Left ventricle myocardium inferior (tissue), 1 donor: ENCODE measurements at regions not wholly inside any gene's neighbourhood (a gene's known extent, or its start where the extent isn't known, plus 50 kb on each side); places are given as distances from the start of the nearest gene placed in this dataset.
"Not testable (repeated sequence)": the region's sequence is repeated elsewhere in the genome, so short reads cannot be mapped to it uniquely, and the experiment has no call there.

Experiments
- DNase-seq: peaks from one replicate; pipeline ENCODE4 v3.0.0-alpha.2; 2020
- H3K27ac ChIP-seq: fragments of 200-600 bp; replicated peaks from 2 replicates; pipeline ENCODE4 v1.8.0; 2021
- H3K27me3 ChIP-seq: fragments of 200-600 bp; 2 replicates; pipeline ENCODE4 v1.8.0; 2021; ENCODE audit warnings: low read depth
- H3K36me3 ChIP-seq: fragments of 200-600 bp; 2 replicates; pipeline ENCODE4 v1.8.0; 2021
- H3K4me1 ChIP-seq: fragments of 200-600 bp; 2 replicates; pipeline ENCODE4 v1.8.0; 2021
- H3K4me3 ChIP-seq: fragments of 200-600 bp; 2 replicates; pipeline ENCODE4 v1.8.0; 2021; ENCODE audit warnings: mild to moderate bottlenecking, moderate library complexity
- H3K9me3 ChIP-seq: fragments of 200-600 bp; replicated peaks from 2 replicates; pipeline ENCODE4 v1.8.0; 2021
- intact Hi-C: fragments of 100-400 bp; cut with micrococcal nuclease; formaldehyde crosslinking; loops from one replicate; pipeline ENCODE4 v1.11.0; 2022
- TF ChIP-seq, protein P1 (sequence below): fragments of 200-600 bp; IDR thresholded peaks from 2 replicates; pipeline ENCODE4 v1.8.0; 2021; ENCODE audit warnings: antibody characterized with exemption, mild to moderate bottlenecking, borderline replicate concordance
- donor health status: DM: no; HTN: yes; CAD: no; lungs with severe emphysema.

DNA sequence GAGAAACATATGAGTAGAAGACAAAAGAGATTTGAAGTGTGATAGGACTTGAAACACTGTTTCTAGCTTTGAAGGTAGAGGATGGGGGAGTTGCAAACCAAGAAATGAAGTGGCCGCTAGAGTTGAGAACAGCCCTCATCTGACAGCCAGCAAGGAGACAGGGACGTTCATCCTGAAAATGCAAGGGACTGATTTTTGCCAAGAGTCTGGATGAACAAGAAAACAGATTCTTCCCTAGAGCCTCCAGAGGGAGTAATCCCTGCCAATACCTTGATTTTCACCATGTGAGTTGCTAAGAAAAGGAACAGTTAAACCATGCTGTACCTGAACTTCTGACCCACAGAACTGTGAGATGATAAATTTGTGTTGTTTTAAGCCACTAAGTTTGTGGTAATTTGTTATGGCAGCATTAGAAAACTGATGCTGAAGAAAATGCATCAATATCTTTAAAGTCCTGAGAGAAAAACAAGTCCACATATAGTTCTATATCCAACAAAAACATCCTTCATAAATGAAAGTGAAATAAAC is 154.0 kb upstream of the ADAMTSL1 start:
- no peak for DNase-seq
- intact Hi-C loops: no loop called here
- TF ChIP-seq, protein P1, sequence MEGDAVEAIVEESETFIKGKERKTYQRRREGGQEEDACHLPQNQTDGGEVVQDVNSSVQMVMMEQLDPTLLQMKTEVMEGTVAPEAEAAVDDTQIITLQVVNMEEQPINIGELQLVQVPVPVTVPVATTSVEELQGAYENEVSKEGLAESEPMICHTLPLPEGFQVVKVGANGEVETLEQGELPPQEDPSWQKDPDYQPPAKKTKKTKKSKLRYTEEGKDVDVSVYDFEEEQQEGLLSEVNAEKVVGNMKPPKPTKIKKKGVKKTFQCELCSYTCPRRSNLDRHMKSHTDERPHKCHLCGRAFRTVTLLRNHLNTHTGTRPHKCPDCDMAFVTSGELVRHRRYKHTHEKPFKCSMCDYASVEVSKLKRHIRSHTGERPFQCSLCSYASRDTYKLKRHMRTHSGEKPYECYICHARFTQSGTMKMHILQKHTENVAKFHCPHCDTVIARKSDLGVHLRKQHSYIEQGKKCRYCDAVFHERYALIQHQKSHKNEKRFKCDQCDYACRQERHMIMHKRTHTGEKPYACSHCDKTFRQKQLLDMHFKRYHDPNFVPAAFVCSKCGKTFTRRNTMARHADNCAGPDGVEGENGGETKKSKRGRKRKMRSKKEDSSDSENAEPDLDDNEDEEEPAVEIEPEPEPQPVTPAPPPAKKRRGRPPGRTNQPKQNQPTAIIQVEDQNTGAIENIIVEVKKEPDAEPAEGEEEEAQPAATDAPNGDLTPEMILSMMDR: no peak
- Histone ChIP-seq H3K9me3 (peaks cover 2% of the 10 kb centered on the region), H3K4me3 (no peak overlapping the region), H3K36me3 (no peaks in the 10 kb centered on the region), H3K27me3 (no peaks in the 10 kb centered on the region), H3K27ac (no peak overlapping the region), H3K4me1 (no peaks in the 10 kb centered on the region)

DNA sequence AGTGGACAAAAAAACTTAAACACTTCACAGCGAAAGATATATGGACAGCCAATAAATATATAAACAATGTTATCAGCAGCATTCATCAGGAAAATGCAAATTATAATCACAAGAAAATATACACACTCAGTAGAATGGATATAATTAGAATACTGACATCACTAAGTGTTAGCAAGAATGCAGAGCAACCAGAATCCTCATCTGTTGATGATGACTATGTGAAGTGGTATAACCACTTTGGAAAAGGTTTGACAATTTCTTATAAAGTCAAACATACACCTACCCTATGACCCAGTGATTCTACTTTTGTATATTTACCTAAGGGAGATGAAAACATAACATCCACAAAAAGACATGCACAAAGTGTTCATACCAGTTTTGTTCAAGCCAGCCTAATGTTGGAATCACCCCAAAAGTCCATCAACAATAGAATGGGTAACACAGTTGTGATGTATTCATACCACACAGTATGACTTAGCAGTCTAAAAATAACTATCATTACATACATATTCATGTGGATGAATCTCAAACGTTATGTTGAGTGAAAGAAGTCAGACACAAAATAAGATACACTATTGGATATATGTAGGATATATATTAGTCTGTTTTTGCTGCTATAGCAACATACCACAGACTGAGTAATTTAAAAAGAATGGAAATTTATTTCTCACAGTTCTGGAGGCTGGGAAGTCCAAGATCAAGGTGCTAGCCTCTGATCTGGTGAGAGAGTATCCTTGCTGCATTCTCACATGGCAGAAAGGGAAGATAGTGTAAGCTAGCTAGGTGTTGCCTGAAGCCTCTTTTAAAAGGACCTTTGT is 148.8 kb upstream of the ADAMTSL1 start:
- no peak for DNase-seq
- no peak overlapping the region for H3K27ac ChIP-seq
- TF ChIP-seq, protein P1: no peak
- H3K27me3 ChIP-seq: no peaks in the 10 kb centered on the region
- no peaks in the 10 kb centered on the region for H3K4me1 ChIP-seq
- no peak overlapping the region for H3K4me3 ChIP-seq
- intact Hi-C loops: no loop called here
- peaks cover 11% of the 10 kb centered on the region for H3K9me3 ChIP-seq
- no peaks in the 10 kb centered on the region for H3K36me3 ChIP-seq

DNA sequence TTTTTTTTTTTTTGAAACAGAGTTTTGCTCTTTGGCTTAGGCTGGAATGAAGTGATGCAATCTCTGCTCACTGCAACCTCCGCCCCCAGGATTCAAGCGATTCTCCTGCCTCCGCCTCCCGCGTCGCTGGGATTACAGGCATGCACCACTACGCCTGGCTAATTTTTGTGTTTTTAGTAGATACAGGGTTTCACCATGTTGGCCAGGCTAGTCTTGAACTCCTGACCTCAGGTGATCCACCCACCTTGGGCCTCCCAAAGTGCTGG is 148.3 kb upstream of the ADAMTSL1 start:
- intact Hi-C loops, DNase-seq: not testable (repeated sequence)

DNA sequence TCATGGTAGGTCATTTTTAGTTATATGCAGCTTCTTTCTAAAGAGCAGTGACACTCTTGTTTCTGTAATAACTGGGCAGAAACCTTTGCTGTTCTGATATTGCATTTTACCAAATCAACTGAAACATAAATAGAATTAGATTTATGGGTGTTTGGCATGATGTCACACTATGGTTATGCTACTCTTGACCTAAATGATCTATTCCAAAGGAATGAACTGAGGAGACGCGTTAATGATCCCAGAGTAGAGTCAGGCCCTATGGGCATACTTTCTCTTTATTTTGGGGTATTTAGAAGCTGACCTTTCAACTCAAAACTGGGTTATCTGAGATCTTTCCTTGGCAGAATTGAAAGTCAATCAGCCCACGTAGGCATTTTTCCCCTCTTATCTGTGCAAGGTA is 146.8 kb upstream of the ADAMTSL1 start:
- Histone ChIP-seq H3K4me1 (peaks cover 6% of the 10 kb centered on the region), H3K9me3 (peaks cover 11% of the 10 kb centered on the region), H3K27me3 (no peaks in the 10 kb centered on the region), H3K27ac (no peak overlapping the region), H3K36me3 (no peaks in the 10 kb centered on the region), H3K4me3 (no peak overlapping the region)
- TF ChIP-seq, protein P1: no peak
- intact Hi-C loops: no loop called here
- no peak for DNase-seq

More for the DNA sequence above, 148.3 kb upstream of the ADAMTSL1 start:
- H3K4me1 ChIP-seq, H3K27me3 ChIP-seq, H3K4me3 ChIP-seq, H3K27ac ChIP-seq, H3K36me3 ChIP-seq: not testable (repeated sequence)
- peaks cover 11% of the 10 kb centered on the region for H3K9me3 ChIP-seq

DNA sequence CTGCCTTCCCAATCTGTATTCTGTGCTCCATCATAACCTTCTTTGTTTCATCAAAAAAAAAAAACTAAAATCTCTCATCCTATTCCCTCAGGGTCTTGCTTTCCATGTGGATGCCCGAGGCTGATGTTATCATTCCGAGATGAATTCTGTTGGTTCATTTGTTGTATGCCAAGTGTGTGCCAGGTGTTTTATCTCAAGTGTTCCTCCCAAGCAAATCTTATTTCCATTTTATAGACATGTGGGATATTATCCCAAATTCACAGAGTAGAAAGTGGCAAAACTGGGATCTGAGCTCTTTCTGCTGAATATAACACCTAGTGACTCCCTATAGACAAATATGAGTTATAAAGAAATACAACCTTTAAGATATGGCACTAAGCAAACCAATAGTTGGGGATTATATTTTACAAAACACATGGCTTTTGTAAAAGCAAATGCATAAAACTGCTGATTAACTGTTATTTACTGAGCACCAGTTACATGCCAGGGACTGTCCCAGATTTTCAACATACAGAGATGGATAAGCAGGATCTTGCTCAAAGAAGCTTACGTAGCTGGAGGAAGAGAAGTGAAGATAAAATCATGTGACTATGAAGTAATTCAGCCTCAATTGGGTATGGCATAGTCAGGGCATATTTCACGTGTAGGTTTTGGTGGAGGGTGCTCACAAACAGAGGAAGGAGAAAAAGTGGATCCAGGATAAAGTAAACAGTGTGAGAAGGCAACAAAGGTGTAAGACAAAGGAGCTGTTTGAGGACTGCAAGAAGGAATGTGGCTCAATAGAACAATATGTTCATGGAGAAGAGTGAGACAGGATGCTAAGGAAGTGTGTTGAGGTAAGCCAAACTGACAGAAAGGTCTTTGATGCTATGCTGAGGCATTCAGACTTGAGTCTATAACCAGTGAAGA is 143.3 kb upstream of the ADAMTSL1 start:
- intact Hi-C loops: no loop called here

More for the DNA sequence above, 143.3 kb upstream of the ADAMTSL1 start:
- TF ChIP-seq, protein P1: no peak
- DNase-seq: no peak
- Histone ChIP-seq H3K9me3 (peaks cover 3% of the 10 kb centered on the region), H3K27me3 (no peaks in the 10 kb centered on the region), H3K36me3 (no peaks in the 10 kb centered on the region), H3K4me1 (peaks cover 8% of the 10 kb centered on the region), H3K4me3 (no peak overlapping the region), H3K27ac (no peak overlapping the region)
